HG02943 (cell line): ENCODE measurements at regions not wholly inside any gene's neighbourhood (a gene's known extent, or its start where the extent isn't known, plus 50 kb on each side); places are given as distances from the start of the nearest gene placed in this dataset.

Experiments used
- ATAC-seq: cut with Tn5 transposase; IDR thresholded peaks from one replicate; pipeline ENCODE4 v1.9.1; 2021; ENCODE audit warnings: mild to moderate bottlenecking, low read depth, moderate library complexity; ENCODE audit not compliant: unreplicated experiment

- no peak for ATAC-seq
Observed at GRCh38 chr18:27899893-27900292, 277.0 kb downstream of the CDH2 start.

DNA sequence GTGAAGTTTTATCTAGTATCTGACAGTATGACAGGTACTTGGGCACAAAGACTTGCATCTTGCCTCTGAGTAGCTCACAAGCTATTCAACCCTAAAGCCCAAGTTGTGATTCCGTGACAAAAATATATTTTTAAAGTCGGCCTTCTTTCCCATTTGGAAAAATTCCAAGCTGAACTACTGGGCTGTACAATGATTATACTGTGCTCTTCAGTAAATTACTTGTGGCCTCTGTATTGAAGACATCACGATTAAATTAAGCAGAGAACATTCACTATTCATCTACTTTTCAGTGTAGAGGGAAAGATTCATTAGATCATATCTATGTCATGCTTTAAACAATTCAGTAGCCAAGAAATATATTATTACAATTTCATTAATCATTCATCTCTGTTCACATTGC is 282.2 kb downstream of the CDH2 start:
- ATAC-seq: no peak

DNA sequence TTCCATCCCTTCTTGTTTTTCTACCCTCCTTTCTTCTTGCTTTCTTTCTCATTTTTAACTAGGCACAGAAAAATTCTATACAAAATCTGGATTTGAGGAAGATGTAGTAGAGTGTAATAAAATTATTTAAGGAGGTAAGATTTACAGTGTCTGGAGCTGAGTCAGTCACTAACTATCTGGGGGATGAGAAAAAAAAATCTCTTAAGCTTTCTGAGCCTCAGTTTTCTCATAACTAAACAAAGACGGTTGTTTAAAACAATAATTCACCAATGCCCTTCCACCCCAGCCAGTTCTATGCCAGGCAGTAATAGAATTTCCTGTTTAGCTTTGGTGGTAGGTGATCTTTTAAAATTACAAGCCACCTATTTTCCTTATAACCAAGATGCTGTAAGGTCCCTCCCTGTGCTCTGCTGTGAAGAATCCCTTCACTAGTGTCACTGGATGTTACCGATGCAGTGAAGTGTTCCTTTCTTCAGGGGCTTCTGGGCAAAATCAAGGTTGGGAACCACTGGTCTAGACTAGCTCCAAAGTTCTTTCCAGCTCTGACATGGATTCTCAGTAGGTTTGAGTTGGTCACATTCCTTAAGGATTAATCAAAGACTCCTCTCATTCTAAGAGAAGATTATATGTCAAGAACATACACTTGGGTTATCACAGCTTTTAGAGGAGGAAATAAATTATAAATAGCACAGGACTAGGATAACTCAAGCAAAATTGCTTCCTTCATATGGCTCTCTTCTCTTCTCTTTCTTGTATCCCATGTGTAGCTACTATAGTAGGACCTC is 289.0 kb downstream of the CDH2 start:
- no peak for ATAC-seq

DNA sequence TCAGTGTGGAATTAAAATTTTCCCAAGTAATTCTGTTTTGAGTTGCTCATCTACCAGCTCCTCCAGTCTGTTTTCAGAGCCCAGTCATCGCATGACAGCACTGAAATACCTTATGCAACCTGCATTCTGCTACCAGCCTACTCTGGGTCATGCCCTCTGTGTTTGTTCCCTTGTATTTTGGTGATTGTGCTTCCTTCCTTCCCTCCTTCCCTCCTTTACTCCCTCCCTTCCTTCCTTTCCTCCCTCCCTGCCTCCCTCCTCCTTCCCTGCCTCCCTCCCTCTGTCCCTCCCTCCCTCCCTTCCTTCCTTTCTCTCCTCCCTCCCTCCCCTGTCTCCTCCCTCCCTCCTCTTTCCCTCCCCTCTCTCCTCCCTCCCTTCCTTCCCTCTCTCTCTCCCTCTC is 289.6 kb downstream of the CDH2 start:
- ATAC-seq: no peak

DNA sequence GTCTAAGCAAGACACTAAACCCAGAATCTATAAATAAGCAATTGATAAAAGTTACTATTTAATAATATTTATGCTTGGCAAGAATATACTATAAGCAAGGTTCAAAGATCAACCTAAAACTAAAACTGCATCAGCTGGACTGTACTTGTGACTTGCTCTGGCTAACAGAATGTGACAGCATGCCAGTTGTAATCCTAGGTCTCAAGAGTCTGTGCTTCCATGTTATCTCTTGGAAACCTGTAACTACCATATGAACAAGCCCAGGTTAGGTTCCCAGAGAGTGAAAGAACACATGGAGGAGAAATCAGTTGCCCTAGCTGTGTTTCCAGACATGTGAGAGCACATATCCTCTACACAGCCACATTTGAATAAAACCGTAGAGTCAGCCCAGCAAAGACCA is 297.4 kb downstream of the CDH2 start:
- ATAC-seq: no peak

GRCh38 chr18:27871726-27872125 is 305.2 kb downstream of the CDH2 start:
- ATAC-seq: no peak

- ATAC-seq: no peak
Observed at GRCh38 chr18:27869735-27870134, 307.2 kb downstream of the CDH2 start.

DNA sequence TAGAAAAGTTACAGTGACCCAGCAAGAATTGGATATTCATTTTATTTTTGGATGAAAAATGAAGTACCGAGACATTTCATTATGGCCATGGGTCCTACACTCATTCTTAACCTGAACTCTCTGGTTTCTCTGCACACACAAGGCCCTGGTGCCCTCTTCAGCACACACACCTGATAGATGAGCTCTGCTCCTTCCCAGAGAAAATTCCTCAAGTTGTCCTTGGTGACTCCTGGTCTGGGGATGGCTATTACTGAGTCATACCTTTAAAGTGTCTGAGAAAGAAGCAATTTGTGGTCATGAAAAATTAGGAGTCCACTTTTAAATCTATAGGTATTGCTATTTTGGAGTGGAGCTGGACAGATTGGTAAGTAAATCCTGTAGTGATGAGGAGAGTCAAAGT is 311.5 kb downstream of the CDH2 start:
- no peak for ATAC-seq

GRCh38 chr18:27863780-27864430 is 313.0 kb downstream of the CDH2 start:
- ATAC-seq: no peak

DNA sequence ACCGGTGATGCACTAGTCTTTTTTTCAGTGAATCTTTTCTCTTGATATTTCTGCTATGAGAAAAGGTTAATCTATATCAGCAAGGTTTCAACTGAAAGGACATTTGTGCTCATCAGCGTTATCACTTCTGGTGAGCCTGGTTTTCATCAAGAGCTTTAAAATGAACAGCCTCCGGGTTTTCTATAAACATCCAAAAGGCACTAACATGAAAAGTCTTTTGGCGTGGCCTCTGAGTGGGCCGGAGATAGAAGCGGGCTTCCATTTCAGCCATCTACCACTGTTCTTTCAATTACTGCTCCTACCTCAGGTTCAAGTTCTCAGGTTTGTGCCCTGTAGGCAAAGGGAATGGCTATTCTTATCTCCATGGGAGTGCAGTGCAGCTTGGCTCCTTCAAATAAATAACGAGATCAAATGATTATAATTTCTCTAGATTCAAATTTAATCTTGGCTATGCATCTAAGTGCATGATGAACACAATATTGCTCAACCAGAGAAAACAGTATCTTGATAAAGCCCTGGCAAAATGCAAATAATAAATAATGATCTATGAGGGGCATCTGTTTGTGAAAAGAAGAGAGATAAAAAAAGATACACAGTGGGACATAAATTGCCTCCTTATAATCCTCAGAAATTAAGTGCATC is 314.8 kb downstream of the CDH2 start:
- ATAC-seq: no peak

- ATAC-seq: no peak
Observed at GRCh38 chr18:27861539-27861938, 315.4 kb downstream of the CDH2 start.

DNA sequence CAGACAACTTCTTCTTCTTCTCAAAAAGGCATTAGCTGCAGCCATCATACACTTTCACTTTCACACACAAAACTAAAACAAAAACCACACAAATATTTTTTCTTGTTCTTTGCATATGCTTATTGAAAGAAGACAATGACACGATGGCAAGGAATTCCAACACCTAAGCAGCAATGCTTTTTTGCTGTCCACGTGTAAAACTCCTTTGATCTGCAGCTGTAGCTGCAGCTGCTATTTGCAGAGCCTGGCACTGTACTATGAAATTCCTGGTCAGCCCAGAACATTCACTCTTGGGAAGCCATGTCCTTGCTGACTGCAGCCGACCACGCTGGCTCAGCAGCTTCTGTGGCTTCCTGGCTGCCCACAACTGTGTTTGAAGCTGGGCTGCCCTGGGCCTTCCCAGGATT is 316.2 kb downstream of the CDH2 start:
- no peak for ATAC-seq

GRCh38 chr18:27860011-27860410 is 316.9 kb downstream of the CDH2 start:
- ATAC-seq: no peak

DNA sequence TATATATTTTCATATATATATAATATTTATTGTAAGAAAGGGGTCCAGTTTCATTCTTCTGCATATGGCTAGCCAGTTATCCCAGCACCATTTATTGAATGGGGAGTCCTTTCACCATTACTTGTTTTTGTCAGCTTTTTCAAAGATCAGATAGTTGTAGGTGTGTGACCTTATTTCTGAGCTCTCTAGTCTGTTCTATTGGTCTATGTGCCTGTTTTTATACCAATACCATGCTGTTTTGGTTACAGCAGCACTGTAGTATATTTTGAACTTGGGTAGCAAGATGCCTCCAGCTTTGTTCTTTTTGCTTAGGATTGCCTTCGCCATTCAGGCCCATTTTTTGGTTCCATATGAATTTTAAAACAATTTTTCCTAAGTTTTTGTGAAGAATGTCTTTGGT is 320.1 kb downstream of the CDH2 start:
- ATAC-seq: no peak

DNA sequence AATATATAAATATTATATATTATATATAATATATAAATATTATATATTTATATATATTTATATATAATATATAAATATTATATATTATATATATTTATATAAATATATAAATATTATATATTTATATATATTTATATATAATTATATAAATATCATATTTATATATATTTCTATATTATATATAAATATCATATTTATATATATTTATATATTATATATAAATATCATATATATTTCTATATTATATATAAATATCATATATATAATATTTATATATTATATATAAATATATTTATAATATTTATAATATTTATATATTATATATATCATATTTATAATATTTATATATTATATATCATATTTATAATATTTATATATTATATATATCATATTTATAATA is 321.4 kb downstream of the CDH2 start:
- no peak for ATAC-seq

GRCh38 chr18:27854631-27855030 is 322.3 kb downstream of the CDH2 start:
- ATAC-seq: no peak

GRCh38 chr18:27848336-27848735 is 328.6 kb downstream of the CDH2 start:
- no peak for ATAC-seq

- no peak for ATAC-seq
Observed at GRCh38 chr18:27847412-27847811, 329.5 kb downstream of the CDH2 start.

GRCh38 chr18:27845897-27846296 is 331.0 kb downstream of the CDH2 start:
- no peak for ATAC-seq

- ATAC-seq: no peak
Observed at GRCh38 chr18:27843783-27844777, 332.9 kb downstream of the CDH2 start.

GRCh38 chr18:27839141-27839540 is 337.8 kb downstream of the CDH2 start:
- no peak for ATAC-seq
